Spinal cord (tissue), 9 donors: ENCODE measurements at regions not wholly inside any gene's neighbourhood (a gene's known extent, or its start where the extent isn't known, plus 50 kb on each side); places are given as distances from the start of the nearest gene placed in this dataset.
"Not testable (repeated sequence)": the region's sequence is repeated elsewhere in the genome, so short reads cannot be mapped to it uniquely, and the experiment has no call there.

Experiments
- DNase-seq, 6 donors: peaks; one replicate each; pipeline versions ENCODE4 v3.0.0 to v3.0.0-alpha.2; 2013 to 2015; ENCODE audit warnings: low spot score in 6 of 6, low read depth in 4 of 6
- H3K27ac ChIP-seq: one replicate; pipeline ENCODE4 v1.5.1; 2013; ENCODE audit warnings: low read depth, low read length, control low read depth
- H3K27me3 ChIP-seq: one replicate; pipeline ENCODE4 v1.6.1; 2013; ENCODE audit warnings: low read length; ENCODE audit not compliant: control insufficient read depth, insufficient read depth
- H3K36me3 ChIP-seq: one replicate; pipeline ENCODE4 v1.6.1; 2013; ENCODE audit warnings: low read length; ENCODE audit not compliant: control insufficient read depth, insufficient read depth
- H3K4me1 ChIP-seq: one replicate; pipeline ENCODE4 v1.6.1; 2013; ENCODE audit warnings: low read length; ENCODE audit not compliant: control insufficient read depth, insufficient read depth
- H3K4me3 ChIP-seq: one replicate; pipeline ENCODE4 v1.5.1; 2013; ENCODE audit warnings: low read depth, low read length, control low read depth
- H3K9me3 ChIP-seq: one replicate; pipeline ENCODE4 v1.6.1; 2013; ENCODE audit warnings: low read length; ENCODE audit not compliant: control insufficient read depth, insufficient read depth
- WGBS: methylation state at CpG from one replicate; pipeline ENCODE4 v1.1.5; 2013; ENCODE audit warnings: missing lambda C conversion rate; ENCODE audit not compliant: insufficient coverage; 5-methylcytosine and 5-hydroxymethylcytosine counted together
- donor health status: healthy.

DNA sequence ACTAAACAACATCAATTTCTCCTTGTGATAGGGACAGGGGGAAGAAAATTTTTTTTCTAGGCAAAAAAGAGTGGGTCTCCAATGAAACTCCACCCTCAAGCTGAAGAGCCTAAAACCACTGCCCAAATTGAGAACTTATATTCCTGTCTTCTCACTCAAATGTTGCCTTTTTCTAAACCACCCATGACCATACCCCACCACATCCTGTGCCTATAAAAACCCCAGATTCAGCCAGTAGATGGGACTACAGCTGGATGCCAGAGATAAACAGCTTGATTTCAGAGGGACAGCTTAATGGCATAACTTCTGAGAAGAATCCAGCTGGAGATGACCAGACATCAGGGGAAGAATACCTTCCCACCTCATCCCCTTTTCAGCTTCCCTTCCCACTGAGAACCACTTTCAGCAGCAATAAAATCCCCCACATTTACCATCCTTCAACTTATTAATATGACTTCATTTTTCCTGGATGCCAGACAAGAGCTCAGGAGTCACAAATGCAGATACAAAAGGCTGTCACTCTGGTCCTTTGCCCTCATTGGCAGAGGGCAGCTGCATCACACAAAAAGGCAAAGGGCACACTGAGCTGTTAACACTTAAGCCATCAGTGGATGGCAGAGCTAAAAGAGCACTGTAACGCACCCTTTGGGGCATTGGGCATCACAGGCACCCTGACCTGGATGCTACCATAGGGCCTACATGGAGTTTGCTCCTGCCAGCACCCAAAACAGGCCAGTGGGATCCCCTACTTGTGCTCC is 972.5 kb upstream of the CTNND2 start:
- H3K27ac ChIP-seq: no peak overlapping the region
- H3K4me1 ChIP-seq: no peaks in the 10 kb centered on the region
- no peak for DNase-seq
- H3K4me3 ChIP-seq: no peak overlapping the region
- H3K36me3 ChIP-seq: no peaks in the 10 kb centered on the region
- 84% methylated on average over 1 of the region's 1 CpG for WGBS
- H3K9me3 ChIP-seq: no peaks in the 10 kb centered on the region
- H3K27me3 ChIP-seq: no peaks in the 10 kb centered on the region

DNA sequence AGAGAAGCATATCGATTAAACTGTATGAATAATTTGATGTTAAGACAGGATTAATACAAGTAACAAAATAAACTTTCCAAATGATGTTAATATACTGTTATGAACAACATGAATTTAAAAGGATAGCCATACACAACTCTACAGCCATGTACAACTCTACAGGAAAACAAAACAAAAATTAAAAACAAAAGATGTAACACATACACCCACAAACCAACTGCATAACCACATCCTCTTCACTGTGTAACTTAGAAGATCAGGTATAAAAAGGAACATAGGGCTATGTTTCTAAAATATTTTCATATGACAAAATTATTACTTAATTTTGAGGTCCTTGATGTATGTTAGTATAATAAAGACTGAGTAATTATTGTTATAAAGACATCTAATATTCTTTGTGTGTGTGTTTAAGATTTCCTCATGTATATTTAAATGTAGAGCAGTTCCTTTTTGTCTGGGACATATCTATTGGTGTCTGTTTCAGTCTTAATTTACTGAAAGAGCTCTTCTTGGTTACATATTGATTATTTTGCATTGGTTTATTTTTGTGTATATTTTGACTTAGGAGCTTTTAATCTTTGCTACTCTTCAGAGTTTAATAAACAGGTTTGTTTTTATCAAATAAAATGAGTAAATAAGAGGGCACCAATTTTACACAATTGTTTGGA is 966.8 kb upstream of the CTNND2 start:
- H3K4me1 ChIP-seq: no peaks in the 10 kb centered on the region
- no peak overlapping the region for H3K27ac ChIP-seq
- DNase-seq: no peak
- H3K9me3 ChIP-seq: no peaks in the 10 kb centered on the region
- H3K4me3 ChIP-seq: no peak overlapping the region
- WGBS: no CpG with 5 or more reads among the region's 1 CpG
- no peaks in the 10 kb centered on the region for H3K36me3 ChIP-seq
- H3K27me3 ChIP-seq: no peaks in the 10 kb centered on the region

GRCh38 chr5:12865529-12865928 is 961.3 kb upstream of the CTNND2 start:
- H3K4me3 ChIP-seq: no peak overlapping the region
- H3K9me3 ChIP-seq: no peaks in the 10 kb centered on the region
- H3K4me1 ChIP-seq: no peaks in the 10 kb centered on the region
- no peak overlapping the region for H3K27ac ChIP-seq
- H3K36me3 ChIP-seq: no peaks in the 10 kb centered on the region
- no peak for DNase-seq
- no peaks in the 10 kb centered on the region for H3K27me3 ChIP-seq

DNA sequence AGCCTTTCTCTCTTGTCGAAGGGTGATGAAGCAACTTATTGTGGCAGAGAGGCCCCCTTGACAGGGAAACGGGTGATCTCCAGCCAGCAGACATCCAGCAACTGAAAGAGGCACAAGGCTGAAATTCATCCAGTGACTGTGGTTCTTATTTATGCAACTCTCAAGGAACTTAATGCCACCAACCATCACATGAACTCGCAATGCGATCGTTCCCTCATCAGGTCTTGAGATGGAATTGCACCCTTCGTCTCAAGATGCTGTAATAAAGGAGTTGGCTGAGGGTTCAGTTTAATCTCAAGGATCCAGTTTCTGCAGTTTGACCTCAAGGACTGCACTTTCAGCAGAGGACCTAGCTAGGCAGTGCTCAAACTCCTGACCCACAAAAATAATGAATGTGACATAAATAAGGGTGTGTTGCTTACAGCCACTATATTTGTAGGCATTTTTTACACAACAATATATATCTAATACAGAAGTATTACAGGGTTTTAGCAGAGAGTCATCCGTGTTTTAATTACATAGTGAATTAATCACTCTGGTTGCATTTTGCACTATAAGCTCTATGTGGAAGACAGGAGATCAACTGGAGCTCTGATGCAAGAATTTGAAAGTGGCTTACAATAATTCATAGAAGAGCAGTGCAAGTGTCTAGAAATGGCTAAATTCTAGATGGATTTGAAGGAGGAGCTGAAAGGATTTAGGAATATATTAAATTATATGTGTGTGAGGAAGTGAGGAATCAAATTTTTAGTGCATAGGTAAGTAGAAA is 957.8 kb upstream of the CTNND2 start:
- no peaks in the 10 kb centered on the region for H3K4me1 ChIP-seq
- no peaks in the 10 kb centered on the region for H3K9me3 ChIP-seq
- no peak overlapping the region for H3K27ac ChIP-seq
- H3K27me3 ChIP-seq: no peaks in the 10 kb centered on the region
- H3K4me3 ChIP-seq: no peak overlapping the region
- no peak for DNase-seq
- no peaks in the 10 kb centered on the region for H3K36me3 ChIP-seq
- 70% methylated on average over 2 of the region's 7 CpGs for WGBS

GRCh38 chr5:12856105-12856504 is 951.9 kb upstream of the CTNND2 start:
- H3K4me3 ChIP-seq, H3K9me3 ChIP-seq, H3K4me1 ChIP-seq, H3K36me3 ChIP-seq, DNase-seq, H3K27ac ChIP-seq, H3K27me3 ChIP-seq: not testable (repeated sequence)
- WGBS: no CpG with 5 or more reads among the region's 1 CpG

DNA sequence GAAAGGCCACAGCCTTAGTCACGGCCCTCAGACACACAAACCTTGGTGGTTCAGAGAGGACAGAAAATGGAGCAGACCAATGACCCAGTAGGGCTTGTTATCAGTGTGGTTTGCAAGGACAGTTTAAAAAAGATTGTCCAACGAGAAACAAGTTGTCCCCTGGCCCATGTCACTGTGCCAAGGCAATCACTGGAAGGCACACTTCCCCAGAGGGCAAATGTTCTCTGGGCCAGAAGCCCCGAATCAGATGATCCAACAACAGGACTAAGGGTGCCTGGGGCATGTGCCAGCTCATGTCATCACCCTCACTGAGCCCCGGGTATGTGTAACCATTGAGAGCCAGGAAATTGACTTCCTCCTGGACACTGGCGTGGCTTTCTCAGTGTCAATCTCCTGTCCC is 950.1 kb upstream of the CTNND2 start:
- H3K27ac ChIP-seq: no peak overlapping the region
- no peaks in the 10 kb centered on the region for H3K9me3 ChIP-seq
- WGBS: 77% methylated on average over 4 of the region's 5 CpGs
- no peak overlapping the region for H3K4me3 ChIP-seq
- no peaks in the 10 kb centered on the region for H3K4me1 ChIP-seq
- H3K27me3 ChIP-seq: no peaks in the 10 kb centered on the region
- no peaks in the 10 kb centered on the region for H3K36me3 ChIP-seq
- DNase-seq: no peak

GRCh38 chr5:12851761-12852160 is 947.5 kb upstream of the CTNND2 start:
- DNase-seq: no peak
- no peaks in the 10 kb centered on the region for H3K4me1 ChIP-seq
- WGBS: 31% methylated on average over 2 of the region's 5 CpGs
- no peaks in the 10 kb centered on the region for H3K27me3 ChIP-seq
- H3K4me3 ChIP-seq: no peak overlapping the region
- no peak overlapping the region for H3K27ac ChIP-seq
- H3K36me3 ChIP-seq: no peaks in the 10 kb centered on the region
- no peaks in the 10 kb centered on the region for H3K9me3 ChIP-seq

- DNase-seq: no peak
- Histone ChIP-seq H3K4me3 (no peak overlapping the region), H3K27me3 (no peaks in the 10 kb centered on the region), H3K36me3 (no peaks in the 10 kb centered on the region), H3K27ac (no peak overlapping the region), H3K4me1 (no peaks in the 10 kb centered on the region), H3K9me3 (no peaks in the 10 kb centered on the region)
- no CpG with 5 or more reads among the region's 1 CpG for WGBS
These were observed 944.5 kb upstream of the CTNND2 start for GRCh38 chr5:12848709-12849108.

- H3K4me3 ChIP-seq: no peak overlapping the region
- no peak overlapping the region for H3K27ac ChIP-seq
- WGBS: 87% methylated on average over 3 of the region's 5 CpGs
- no peak for DNase-seq
- no peaks in the 10 kb centered on the region for H3K9me3 ChIP-seq
- H3K36me3 ChIP-seq: no peaks in the 10 kb centered on the region
- no peaks in the 10 kb centered on the region for H3K4me1 ChIP-seq
- no peaks in the 10 kb centered on the region for H3K27me3 ChIP-seq
These were observed 941.4 kb upstream of the CTNND2 start for GRCh38 chr5:12845549-12846159.
